ENCODE measurements at regions not wholly inside any gene's neighbourhood (a gene's known extent, or its start where the extent isn't known, plus 50 kb on each side); places are given as distances from the start of the nearest gene placed in this dataset.
"Not testable (repeated sequence)": the region's sequence is repeated elsewhere in the genome, so short reads cannot be mapped to it uniquely, and the experiment has no call there.

DNA sequence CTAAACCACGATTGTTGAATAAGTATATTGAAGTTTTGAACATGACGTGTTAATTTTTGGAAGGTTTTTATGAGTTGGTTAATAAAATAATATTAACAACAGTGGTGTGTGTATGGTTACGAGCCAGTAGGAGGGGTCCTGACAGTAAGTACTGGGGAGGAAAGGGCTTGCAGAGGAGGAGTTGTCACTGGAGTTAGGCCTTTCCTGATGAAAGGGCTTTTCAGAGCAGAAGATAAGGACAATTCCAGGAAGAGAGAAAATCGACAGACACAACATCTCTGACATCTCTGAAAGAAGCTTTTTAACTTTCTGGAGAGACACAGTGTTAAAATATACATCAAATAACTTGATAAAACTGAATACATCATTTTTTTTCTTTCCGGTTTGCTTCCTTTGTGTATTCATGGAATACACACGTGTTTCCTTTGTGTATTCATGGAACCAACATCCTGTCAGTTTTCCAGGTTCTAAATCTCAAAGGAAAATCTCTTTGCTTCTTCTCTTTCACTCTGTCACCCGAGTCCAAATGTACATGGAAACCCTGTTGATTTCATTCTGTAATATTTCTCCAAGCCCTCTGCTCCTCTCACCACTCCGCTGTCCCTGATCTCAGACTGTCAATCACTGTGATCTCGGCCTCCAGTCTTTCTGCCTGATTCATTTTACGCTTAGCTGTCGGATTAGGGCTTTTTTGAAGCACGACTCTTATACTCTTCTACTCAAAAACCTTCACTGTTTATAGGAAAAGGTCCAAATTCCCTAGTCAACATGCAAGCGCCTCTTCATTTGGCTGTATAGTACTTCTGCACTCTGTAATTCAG is 374.4 kb downstream of the DLEU7 start:
- Histone ChIP-seq H3K4me3 (no peak overlapping the region), H3K4me2 (no peak overlapping the region), H4K20me1 (no peaks in the 10 kb centered on the region), H3K9me3 (no peaks in the 10 kb centered on the region), H3K36me3 (no peaks in the 10 kb centered on the region), H3K4me1 (peaks cover 8% of the 10 kb centered on the region), H3K9ac (no peak overlapping the region), H3K27ac (no peak overlapping the region), H3K27me3 (no peaks in the 10 kb centered on the region)
- TF ChIP-seq Cebpa-rat (IDR thresholded peaks at IDR 0.05) = no peak

DNA sequence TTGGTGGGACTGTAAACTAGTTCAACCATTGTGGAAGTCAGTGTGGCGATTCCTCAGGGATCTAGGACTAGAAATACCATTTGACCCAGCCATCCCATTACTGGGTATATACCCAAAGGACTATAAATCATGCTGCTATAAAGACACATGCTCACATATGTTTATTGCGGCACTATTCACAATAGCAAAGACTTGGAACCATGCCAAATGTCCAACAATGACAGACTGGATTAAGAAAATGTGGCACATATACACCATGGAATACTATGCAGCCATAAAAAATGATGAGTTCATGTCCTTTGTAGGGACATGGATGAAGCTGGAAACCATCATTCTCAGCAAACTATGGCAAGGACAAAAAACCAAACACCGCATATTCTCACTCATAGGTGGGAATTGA is 370.4 kb downstream of the DLEU7 start:
- not testable (repeated sequence) for H3K27me3 ChIP-seq, H3K4me1 ChIP-seq, H3K9ac ChIP-seq, H3K36me3 ChIP-seq, H3K4me3 ChIP-seq, H3K9me3 ChIP-seq, H4K20me1 ChIP-seq, H3K4me2 ChIP-seq, H3K27ac ChIP-seq

DNA sequence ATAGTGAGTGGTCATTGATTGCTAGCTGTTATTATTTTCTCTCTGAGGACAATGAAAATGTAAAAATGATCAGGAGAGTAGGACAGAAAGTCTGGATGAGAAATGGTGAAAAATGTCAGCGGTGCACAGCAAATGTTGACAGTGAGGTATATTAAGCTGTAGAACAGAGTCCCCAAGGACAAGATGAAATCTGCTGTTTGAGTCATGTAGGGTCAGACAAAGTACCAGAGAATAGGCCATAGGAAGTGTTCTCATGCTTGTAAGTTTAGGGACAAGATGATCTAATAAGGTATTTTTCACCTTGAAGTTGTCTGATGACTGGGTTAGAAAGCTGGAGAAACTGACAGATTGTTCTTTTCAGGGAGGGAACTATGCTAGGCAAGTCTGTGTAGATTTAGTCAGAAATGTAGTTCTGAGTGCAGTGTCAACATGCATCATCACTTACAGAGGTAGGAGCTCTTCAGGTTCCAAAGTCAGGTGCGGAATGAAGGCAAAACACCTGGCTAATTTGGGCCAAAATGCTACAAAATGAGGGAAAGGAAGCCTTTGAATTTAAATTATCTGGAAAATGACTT is 369.3 kb downstream of the DLEU7 start:
- TF ChIP-seq Cebpa-rat (IDR thresholded peaks at IDR 0.05) = no peak
- H3K27me3 ChIP-seq = no peaks in the 10 kb centered on the region
- no peak overlapping the region for H3K4me2 ChIP-seq
- H4K20me1 ChIP-seq = no peaks in the 10 kb centered on the region
- H3K36me3 ChIP-seq = no peaks in the 10 kb centered on the region
- H3K4me3 ChIP-seq = no peak overlapping the region
- no peak overlapping the region for H3K27ac ChIP-seq
- no peak overlapping the region for H3K9ac ChIP-seq
- no peaks in the 10 kb centered on the region for H3K9me3 ChIP-seq
- H3K4me1 ChIP-seq = no peaks in the 10 kb centered on the region

- no peak overlapping the region for H3K9ac ChIP-seq
- no peaks in the 10 kb centered on the region for H3K36me3 ChIP-seq
- no peak overlapping the region for H3K27ac ChIP-seq
- no peaks in the 10 kb centered on the region for H4K20me1 ChIP-seq
- H3K9me3 ChIP-seq = no peaks in the 10 kb centered on the region
- H3K4me3 ChIP-seq = no peak overlapping the region
- H3K4me1 ChIP-seq = no peaks in the 10 kb centered on the region
- no peak for TF ChIP-seq Cebpa-rat (IDR thresholded peaks at IDR 0.05)
- no peak overlapping the region for H3K4me2 ChIP-seq
- no peaks in the 10 kb centered on the region for H3K27me3 ChIP-seq
Measured at GRCh38 chr13:50476577-50477285, 366.8 kb downstream of the DLEU7 start.

DNA sequence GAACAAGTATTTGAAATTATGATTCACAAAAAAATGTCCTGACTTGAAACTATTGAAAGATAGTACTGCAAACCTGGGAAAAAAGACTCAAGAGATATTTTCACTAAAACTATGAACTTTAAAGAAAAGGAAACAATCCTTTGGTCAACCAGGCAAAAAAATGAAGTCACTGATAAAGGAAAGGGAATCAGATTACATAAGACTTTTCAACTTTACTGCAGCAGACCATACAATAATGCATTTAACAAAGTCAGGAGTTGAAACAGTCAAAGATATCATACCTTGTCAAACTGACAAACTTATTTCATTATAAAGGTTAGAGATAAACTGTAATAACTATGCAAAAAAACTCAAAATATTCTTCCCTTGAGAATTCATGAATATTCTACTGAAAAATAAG is 361.6 kb downstream of the DLEU7 start:
- no peaks in the 10 kb centered on the region for H3K36me3 ChIP-seq
- H3K4me3 ChIP-seq = no peak overlapping the region
- H3K27me3 ChIP-seq = no peaks in the 10 kb centered on the region
- no peak overlapping the region for H3K4me2 ChIP-seq
- H4K20me1 ChIP-seq = no peaks in the 10 kb centered on the region
- no peaks in the 10 kb centered on the region for H3K9me3 ChIP-seq
- H3K4me1 ChIP-seq = no peaks in the 10 kb centered on the region
- no peak for TF ChIP-seq Cebpa-rat (IDR thresholded peaks at IDR 0.05)
- H3K27ac ChIP-seq = no peak overlapping the region
- H3K9ac ChIP-seq = no peak overlapping the region

DNA sequence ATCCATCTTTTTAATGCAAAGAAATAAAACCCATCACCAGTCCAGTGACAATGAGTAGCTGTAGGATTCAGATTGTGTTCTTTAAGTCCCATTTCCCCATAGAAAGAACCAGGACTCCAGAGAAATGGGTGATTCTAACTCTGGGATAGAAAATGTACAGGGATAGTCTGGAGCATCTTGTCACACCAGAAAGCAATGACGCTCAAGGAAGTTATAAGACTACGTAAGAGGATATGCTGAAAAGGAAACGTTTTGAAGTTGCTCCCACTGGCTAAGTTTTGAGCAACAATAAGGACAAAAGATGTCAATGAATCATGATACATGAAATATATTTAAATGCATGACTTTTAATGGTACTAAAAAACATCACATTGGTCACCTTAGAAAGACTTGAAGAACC is 360.1 kb downstream of the DLEU7 start:
- no peaks in the 10 kb centered on the region for H3K27me3 ChIP-seq
- no peak for TF ChIP-seq Cebpa-rat (IDR thresholded peaks at IDR 0.05)
- H3K4me2 ChIP-seq = no peak overlapping the region
- H3K4me3 ChIP-seq = no peak overlapping the region
- H3K9ac ChIP-seq = no peak overlapping the region
- H3K27ac ChIP-seq = no peak overlapping the region
- H3K9me3 ChIP-seq = no peaks in the 10 kb centered on the region
- H3K36me3 ChIP-seq = no peaks in the 10 kb centered on the region
- no peaks in the 10 kb centered on the region for H3K4me1 ChIP-seq
- no peaks in the 10 kb centered on the region for H4K20me1 ChIP-seq

- Histone ChIP-seq H3K4me1 (no peaks in the 10 kb centered on the region), H3K9me3 (no peaks in the 10 kb centered on the region), H3K27ac (no peak overlapping the region), H3K36me3 (no peaks in the 10 kb centered on the region), H3K4me3 (no peak overlapping the region), H3K9ac (no peak overlapping the region), H3K4me2 (no peak overlapping the region), H4K20me1 (no peaks in the 10 kb centered on the region), H3K27me3 (no peaks in the 10 kb centered on the region)
- TF ChIP-seq Cebpa-rat (IDR thresholded peaks at IDR 0.05) = no peak
Measured at GRCh38 chr13:50484472-50485113, 358.9 kb downstream of the DLEU7 start.

DNA sequence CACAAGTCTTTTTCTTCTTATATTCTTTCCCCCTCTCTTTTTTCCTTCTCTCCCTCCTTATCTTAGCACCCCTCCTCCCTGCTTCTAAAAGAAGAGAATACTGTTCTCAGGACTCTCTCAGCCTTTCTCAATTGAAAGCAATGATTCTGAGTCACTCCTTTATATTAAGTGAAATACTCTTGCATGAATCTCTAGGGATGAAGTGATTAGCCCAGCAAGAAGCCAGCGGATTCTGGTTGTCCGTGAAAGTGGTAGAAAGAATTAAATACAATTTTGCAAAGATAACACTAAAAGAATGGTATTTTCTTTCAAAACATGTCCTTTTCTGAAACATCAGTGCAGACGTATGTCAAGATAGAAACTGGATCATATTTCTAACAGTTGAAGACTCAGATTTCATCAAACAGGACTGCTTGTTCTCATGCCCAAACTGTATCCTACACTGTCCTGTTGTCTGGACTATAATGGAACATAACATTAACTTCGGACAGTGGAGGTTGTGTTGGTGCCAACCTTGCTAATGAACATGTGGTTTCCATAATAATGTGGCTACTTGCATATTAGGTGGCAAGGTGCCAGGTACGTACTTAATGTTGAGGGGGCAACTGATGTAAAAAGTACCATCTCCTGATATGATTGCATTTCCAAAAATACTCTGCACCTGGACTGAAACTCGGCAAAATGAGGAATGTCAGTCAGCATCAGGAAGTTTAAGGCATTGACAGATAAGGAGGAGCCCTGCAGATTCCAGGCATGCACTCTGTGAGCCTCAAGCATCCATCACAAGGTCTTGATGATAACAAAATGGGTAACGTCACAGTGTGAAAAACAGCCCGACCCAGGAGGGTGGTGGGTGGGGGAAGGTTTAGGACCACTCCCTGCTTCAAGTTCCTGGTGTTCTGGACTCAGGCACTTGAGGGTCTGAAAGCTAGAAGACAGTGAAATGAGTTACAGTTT is 357.2 kb downstream of the DLEU7 start:
- Histone ChIP-seq H3K36me3 (no peaks in the 10 kb centered on the region), H3K4me2 (no peak overlapping the region), H3K27ac (no peak overlapping the region), H3K4me3 (no peak overlapping the region), H4K20me1 (no peaks in the 10 kb centered on the region), H3K4me1 (no peaks in the 10 kb centered on the region), H3K9me3 (no peaks in the 10 kb centered on the region), H3K27me3 (no peaks in the 10 kb centered on the region), H3K9ac (no peak overlapping the region)
- no peak for TF ChIP-seq Cebpa-rat (IDR thresholded peaks at IDR 0.05)

GRCh38 chr13:50493683-50494082 is 349.8 kb downstream of the DLEU7 start:
- H3K4me3 ChIP-seq = no peak overlapping the region
- no peak for TF ChIP-seq Cebpa-rat (IDR thresholded peaks at IDR 0.05)
- no peak overlapping the region for H3K4me2 ChIP-seq
- H3K36me3 ChIP-seq = no peaks in the 10 kb centered on the region
- no peak overlapping the region for H3K9ac ChIP-seq
- H4K20me1 ChIP-seq = no peaks in the 10 kb centered on the region
- 0 out of 2 replicates have a peak, but pooled peaks cover 7% of the 10 kb centered on the region for H3K4me1 ChIP-seq
- H3K27ac ChIP-seq = no peak overlapping the region
- H3K27me3 ChIP-seq = no peaks in the 10 kb centered on the region
- H3K9me3 ChIP-seq = no peaks in the 10 kb centered on the region

Data from BLaER1 (cell line).